ENCODE measurements at regions not wholly inside any gene's neighbourhood (a gene's known extent, or its start where the extent isn't known, plus 50 kb on each side); places are given as distances from the start of the nearest gene placed in this dataset.

DNA sequence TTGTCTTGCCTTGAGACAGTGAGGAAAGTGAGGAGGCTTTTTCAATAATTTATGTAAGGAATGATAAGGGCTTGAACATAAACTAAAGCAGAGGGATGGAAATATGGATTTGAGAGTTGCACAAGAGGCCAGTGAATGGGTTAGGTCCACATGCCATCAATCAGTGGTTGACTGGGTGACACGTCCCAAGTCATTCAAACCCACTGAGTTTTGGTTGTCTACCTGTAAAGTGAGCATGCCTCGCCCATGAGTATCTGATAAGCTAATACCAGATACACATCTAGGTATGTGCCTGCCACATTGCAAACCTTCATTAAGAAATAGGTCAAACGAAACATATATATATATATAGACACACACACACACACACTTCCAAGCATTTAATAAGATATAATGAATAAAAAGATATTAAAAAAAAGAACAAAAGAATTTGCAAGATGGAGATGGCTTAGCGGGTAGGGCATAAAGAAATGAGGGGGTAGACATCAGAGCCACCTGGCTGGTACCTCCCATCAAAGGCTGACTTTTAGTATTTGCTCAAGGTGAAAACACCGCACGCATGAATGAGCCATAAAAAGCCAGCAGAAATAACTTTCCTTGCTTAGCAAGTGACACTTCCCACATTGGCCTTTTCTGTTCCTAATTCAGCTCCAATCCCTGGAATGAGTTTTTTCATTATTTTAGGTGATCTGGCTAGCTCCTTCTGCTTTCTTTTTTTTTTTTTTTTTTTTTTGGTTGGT, 109.1 kb upstream of the GGTLC1 start:
- no peak for DNase-seq

DNA sequence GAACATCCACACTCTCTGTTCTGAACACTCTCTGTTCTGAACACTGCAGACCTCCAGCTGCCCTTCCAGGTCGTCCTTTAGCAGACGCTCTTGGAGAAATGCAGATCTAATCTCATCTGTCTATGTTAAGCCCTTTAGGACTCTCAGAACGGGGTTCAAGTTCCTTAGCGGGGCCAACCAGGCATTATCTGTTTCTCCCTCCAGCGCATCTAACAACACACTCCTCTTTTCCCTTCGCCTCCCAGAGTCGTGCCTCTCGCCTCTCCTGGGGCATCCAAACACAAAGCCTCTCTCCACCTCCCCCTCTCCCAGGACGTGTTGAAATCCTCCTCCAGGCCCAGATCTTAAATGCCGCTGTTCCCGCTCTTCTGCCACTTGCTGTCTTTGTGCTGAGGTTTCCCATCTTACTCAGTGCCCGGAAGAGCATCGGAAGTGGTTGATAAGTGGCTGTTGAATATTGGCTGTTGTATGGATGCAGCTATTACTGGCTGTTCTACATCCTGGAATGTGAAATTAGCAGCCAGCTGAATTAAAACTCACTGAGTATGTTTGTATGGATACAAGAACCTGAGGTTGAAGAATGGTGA, 108.4 kb upstream of the GGTLC1 start:
- DNase-seq = no peak

DNA sequence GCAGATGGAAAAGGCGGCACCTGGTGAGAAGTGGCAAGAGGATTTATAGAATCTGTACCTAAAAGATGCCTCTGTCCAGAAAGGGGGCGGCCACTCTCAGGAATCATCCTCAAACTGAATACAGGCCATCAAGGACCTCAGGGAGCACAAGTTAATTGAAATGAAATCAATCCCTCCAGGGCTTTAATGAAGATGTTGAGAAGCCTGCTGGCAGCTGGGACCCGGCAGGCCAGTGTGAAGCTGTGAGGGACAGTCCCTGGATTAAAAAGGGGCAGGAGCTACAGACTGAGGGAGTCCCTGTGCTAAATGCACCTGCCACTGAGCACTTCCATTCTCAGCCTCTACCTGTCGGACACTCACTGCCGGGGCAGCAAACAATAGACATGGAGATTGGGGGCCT, 107.7 kb upstream of the GGTLC1 start:
- no peak for DNase-seq

DNA sequence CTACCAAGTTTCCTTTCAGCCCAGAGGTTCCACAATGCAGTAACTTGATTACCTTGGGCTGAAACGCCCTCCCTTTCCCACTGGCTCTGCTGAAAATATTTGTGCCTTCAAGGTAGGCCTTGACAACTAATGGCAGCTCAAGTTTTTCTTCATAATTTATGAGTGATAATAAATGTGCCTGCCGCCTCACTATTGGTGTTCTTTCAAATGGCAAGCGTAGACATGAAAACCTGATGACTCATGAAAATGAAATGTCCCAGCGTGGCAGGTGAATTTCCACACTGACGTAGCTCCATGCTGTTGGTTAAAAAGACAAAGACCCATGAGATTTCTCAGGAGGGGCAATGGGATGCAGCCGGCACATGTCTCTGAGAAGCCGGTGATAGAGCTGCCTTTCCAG, 107.2 kb upstream of the GGTLC1 start:
- no peak for DNase-seq

DNA sequence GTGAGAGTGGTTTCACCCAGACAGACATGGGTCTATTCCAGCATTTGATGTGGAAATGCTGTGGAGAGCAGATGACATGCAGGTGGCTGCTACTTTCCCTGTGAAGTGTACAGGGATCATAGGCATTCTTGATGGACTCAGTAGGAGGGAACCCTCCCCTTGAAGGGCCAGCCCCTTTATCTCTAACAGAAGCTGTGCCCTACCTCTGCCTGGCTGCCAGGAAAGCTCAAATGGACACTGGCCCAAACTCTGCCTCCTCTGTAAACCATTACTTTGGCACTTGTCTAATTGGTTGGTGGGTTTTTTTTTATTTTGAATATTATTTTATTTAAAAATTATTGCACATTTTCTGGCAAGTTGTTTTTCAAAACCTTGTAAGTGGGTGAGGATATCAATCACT, 106.7 kb upstream of the GGTLC1 start:
- no peak for DNase-seq

DNA sequence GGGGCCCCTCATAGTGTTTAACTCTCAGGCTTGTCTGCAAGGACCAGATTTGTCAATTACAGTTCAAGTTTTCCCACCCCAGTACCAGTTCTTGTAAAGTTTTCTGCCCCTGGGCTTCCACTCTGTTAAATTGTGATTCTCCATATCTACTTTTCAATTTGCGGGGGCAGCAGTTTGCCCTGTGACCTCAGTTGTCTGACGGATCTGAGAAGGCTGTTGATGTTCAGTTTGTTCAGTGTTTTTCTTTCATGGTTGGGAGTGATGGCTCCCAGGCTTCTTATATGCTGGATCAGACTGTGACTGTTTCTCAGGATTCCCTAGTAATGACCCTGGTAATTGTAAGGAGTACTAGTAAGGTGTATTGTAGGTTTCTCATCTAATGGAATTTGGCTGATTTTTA, 101.0 kb upstream of the GGTLC1 start:
- DNase-seq = no peak

DNA sequence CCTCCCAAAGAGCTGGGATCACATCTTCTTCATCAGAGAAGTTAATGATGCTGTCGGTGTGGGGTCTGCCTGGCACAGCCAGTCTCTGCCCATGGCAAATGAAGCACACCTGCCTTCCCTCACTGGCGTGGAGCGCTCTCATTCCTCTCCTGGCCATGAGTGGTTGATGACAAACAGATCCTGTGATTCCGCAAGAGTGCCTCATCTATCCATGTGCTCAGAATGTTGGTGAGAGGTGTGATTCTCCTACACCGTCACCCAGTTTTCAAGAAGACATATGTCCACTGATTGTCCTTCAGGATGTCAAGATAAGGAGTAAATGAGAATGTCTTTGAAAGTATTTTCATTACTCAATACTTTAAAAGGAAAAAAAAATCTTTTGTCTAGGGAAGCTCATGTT, 97.5 kb upstream of the GGTLC1 start:
- DNase-seq = no peak

DNA sequence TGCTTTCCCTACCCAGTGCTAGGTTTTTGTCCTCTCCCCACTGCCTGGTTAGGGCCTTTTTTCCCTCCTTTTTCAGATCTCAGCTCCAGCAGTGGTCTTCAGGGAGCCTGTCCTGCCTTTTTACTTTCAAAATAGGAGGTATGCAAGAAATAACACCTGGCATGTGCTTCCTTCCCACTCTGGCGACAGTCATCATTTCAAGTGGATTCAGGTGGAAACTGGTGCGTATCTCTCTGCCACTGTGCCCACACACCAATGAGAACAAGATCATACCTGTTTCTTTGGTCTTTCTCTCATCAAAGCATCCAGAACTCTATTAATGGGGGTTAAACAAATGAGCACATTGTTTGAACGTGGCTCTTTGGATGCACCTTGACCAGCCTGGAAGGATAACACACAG, 95.7 kb upstream of the GGTLC1 start:
- no peak for DNase-seq

DNA sequence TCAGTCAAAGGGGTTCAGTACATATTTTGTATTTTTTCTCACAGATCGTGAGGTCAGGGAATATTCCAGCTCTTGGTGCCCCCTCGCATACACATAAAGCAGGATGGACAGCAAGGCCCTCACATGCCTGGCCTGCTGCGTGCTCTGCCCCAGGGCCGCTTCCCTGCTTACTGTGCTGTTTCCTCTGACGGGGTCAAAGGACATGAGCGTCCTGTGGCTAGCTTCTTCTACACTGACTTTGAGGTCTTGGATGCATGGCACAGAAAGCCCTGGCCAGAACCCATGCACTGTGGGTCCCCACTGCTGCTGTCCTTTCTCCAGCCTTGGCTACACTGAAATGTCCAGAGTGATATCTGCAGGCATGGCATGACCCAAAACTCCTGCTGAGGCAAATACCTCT, 92.5 kb upstream of the GGTLC1 start:
- no peak for DNase-seq

DNA sequence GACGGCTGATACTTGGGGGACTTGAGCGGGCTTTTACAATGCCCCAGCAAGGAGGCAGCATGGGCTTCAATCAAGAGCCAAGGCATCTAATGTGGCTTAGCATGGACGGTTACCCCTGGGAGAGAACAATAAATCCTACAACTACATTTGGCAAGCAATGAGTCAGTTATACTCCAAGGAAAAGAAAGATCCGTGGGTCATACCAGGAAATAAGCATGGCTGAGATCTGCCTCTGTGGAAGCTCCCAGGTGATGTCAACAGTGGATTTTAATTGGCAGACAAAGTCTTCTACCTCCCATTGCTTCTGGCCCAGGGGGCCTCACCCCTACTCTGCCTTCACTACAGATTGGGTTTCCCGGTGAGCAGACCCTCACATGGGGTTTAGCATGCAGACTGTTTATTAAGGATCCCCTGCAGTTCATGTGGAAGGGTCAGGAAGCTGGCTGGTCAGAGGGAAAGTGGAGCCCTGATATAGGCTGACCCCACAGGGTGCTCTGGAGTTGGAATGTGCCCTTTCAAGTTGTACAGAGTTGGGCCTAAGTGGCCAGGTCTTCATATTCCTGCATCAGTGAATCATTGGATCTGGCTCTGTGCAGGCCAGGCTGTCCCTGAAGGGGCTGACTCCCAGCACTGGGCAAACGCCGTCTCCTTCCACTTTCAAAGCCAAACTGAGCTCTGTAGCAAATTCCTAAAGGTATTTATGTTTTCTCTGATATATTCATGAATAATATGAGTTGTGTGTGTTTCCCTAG, 91.3 kb upstream of the GGTLC1 start:
- DNase-seq = no peak

DNA sequence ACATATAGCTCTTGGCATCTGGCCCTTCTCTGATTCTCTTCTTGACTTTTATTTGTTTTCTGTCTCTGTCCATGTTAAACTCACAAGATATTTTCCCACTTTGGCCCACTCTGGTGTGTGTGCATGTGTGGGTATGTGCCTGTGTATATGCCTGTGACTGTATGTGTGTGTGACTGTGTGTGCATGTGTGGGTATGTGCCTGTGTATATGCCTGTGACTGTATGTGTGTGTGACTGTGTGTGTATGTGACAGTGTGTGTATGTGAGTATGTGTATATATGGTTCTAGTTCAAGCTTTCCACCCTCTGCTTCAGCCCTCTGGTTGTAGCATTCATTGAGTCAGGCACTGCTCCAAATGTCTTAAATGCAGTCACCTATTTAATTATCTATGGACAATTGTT, 88.6 kb upstream of the GGTLC1 start:
- no peak for DNase-seq

DNA sequence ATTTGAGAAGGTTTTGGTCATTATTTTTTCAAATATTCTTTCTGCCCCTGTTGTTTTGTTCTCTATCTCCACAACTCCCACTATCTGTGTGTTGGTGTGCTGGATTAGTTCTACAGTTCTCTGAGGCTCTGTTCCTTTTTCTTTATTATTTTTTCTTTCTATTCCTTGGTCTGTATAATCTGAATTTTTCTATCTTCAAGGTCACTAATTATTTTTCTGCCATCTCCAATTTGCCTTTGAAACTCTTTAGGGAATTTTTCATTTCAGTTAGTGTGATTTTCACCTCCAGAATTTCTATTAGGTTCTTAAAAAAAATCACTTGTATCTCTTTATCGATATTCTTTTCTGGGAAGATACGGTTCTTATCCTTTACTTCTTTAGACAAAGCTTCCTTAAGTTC, 82.1 kb upstream of the GGTLC1 start:
- no peak for DNase-seq

DNA sequence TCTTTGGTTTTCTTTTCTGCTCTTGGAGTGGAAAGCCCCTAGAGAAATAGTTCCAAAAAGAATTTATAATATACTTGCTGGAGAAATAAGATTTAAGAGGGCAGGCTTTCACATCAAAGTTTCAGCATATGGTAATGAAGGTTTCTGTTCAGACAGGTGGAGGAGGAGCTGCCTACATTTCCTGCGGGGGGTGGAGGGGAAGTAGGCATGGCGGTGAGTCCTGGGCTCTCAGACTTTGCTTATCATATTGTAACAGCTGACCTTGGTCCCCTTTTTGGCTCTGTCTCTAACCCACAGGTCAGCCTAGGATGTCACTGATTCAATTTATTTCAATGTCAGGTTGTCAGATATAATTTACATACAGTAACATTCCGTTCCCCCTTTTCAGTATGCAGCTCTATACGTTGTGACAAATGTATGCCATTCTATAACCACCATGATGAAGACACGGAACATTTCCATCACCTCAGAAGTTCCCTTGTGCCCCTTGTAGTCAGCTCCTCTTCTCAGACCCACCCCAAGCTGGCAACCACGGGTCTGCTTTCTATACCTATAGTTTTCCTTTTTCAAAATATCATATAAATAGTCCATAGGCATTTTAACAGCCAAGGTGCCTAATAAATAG, 77.6 kb upstream of the GGTLC1 start:
- no peak for DNase-seq

DNA sequence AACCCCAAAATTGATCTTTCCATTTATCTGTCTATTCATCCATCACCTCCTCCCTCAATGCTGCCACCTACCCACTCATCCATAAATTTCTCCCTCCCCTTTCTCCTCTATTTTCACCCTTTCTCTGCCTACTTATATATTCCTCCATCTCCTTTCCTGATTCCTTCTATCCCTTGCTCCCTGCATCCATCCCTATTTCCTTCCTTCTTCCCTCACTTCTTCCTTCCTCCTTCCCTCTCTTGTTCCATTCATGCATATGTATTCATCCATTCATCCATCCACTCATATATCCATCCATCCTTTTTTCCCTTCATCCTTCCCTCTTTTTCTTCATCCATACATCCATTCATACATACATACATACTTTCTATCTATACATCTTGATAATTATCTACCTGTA, 76.3 kb upstream of the GGTLC1 start:
- no peak for DNase-seq

DNA sequence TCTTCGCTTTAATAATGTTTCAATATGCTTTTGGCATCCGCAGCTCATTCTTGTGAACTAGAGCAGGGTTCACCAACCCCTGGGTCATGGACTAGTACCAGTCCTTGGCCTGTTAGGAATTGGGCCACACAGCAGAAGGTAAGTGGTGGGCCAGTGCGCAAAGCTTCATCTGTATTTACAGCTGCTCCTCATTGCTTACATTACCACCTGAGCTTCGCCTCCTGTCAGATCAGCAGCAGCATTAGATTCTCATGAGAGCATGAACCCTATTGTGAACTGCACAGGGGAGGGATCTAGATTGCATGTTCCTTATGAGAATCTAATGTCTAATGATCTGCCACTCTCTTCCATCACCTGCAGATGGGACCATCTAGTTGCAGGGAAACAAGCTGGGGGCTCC, 75.5 kb upstream of the GGTLC1 start:
- no peak for DNase-seq

DNA sequence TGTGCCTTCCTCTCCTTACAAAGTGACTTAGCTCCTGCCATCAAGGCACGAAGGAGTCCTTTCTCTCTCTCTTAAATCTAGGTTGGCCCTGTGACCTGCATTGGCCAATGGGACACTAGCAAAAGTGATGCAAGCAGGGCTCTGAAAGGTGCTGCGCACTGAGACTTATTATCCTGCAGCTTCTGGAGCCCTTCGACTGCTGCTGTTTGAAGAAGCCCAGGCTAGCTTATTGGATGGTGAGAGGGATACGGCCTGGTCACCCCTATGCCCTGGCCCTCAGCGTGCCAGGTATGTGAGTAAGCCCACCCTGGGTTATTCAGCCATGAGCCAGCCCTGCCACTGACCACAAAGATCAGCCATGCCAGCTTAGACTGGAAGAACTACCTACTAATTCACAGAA, 74.5 kb upstream of the GGTLC1 start:
- no peak for DNase-seq

DNA sequence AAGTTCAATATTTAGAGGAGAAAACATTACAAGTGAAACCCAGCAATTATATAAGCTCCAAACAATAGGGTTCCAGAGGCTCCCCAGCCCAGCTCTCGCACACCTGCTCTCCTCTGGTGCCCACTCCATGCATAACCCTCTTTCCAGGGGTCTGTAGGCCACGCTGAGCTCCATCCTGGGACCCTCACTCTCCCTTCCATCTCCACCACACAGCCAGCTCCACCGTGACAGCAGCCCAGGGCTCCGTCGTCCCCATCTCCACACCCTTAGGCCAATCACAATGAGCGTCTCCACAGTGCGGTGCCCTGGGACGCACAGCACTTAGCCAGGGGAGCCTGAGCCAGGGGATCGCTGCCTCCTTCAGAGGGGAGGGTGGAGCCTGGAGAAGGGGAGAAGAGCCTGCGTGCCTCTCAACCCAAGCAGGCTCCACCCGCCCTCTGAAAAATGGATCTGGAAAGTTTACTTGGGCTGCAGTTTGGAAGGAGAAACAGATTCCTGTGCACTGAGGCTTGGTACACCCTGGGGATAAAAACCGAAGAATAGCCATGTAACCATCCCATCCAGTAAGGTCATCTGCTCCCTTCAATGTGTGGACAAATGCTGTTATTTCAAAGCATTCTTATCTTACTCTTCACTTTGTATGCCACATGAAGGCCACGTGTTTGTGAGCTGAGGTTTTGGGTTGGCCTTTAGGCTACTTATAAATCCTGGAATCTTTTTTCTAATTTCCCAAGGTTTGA, 72.4 kb upstream of the GGTLC1 start:
- DNase-seq = no peak

DNA sequence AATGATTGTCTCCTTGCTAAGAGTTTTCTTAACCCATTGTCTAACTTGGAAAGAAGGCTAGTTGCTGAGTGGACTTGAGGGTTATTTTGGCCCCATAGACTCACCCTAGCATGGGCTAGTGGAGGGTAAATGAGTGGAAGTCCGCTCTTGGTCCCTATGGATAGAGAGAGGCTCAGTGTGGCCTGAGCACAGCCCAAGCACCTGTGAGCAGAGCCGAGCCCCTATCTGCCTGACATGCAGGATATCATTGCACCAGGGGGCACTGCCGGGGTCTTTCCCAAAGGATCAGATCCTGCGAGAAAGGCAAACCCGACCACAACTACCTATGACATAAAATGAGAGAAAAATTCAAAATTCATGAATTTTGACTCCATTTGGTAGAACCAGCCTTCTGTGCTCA, 70.6 kb upstream of the GGTLC1 start:
- no peak for DNase-seq

DNA sequence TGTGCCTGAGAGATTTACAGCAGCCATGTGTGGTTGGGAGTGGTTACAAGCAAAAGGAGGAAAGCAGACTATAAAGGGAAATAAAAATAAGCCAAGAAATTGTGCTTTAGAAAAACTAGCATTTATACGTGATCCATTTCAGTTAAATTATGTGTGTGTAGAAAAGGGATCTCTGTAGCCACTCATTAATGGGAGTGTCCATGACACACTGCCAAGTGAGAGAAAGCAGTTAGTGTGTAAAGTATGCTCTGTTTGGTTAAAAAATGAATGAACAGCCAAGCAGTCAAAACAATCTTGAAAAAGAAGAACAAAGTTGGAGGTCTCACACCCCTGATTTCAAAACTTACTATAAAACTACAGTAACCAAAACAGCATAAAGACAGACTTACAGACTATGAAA, 67.9 kb upstream of the GGTLC1 start:
- no peak for DNase-seq

DNA sequence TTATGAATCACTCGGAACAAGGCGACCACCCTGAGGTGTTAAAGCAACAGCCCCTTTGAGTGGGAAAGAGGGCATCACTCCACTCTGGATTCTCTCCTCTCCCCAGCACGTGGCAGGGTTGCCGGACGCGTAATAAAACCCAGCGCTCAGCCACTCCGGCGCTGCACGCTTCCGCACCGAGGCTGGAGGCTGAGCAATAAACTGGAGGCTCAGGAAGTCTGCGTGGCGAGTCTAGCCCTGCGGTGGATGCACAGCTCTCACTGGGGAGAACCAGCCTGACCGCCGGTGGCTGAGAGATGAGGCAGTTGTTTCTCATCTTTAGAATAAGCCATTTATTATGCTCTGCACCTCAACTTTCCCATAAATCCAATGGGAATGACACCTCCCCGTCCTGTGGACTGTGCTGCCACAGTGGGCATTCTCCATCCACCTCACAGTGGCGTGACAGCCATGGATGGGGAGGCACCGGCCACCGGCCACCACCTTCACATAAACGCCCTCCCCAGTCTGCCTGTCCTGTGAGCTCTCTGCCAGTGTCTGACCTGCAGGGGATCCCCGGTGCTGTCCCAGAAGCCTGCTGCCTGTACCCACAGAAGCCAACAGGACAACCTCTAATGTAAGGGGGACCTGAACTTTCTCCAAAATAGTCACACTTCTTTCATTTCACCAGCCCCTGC, 64.2 kb upstream of the GGTLC1 start:
- DNase-seq = no peak

DNA sequence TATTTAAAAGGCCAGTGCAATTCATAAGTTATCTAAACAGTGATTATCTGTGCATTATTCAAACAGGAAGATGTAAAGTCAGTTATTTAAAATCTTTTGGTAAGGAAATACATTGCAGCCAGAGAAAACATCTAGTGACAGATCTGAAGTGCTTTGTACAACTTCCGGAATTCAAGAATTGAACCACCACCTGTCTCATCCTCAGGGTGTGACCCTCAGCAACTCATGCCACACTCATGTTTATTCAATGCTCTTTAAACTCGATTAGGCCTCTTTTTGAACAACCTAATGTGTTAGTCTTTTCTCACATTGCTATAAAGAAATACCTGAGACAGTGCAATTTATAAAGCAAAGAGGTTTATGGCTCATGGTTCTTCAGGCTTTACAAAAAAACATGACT, 62.6 kb upstream of the GGTLC1 start:
- no peak for DNase-seq

DNA sequence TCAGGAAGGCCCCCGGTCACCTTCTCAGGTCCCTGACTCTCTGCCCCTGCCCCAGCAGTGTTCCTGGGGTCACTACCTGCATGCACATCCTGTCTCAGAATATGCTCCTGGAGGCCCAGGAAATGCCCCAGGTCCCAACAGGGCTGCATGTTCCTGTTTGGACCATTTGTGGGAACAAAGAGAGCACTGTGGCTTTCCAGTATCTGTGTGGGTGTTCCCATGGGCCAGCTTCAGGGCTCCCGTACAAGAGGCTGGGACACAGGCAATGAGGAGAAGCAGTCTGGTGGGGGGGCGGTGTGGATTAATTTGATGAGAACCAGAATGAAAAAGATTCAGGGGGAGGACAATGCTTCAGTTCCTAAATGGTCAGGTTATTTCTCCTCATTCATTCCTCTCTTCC, 61.5 kb upstream of the GGTLC1 start:
- no peak for DNase-seq

DNA sequence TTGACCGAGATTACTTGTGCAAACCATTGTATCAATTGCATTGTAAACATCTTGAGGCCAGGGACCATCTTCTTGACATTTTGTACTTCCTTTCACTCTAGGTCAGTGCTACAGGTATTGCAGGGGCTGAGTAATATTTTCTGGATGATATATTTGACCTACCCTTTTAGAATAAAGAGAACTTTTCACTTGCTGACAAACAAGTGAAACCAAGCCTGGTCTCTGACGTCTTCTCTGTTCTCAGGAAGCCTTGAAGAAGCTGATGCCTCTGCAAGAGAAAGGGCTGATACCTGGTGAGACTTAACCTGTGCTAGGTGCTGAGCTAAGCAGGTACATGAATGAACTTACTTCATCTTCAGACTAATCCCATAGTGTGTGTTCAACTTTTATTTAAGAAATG, 60.5 kb upstream of the GGTLC1 start:
- no peak for DNase-seq
